Activated CD4-positive, alpha-beta memory T cell treated with anti-CD3 and anti-CD28 coated beads for 36 hours (primary cell): ENCODE measurements at regions not wholly inside any gene's neighbourhood (a gene's known extent, or its start where the extent isn't known, plus 50 kb on each side); places are given as distances from the start of the nearest gene placed in this dataset.
A peak's percentile ranks its signal among the peaks of the same experiment; 100 is the strongest.

Source experiments
- CTCF ChIA-PET: fragments of 350-600 bp; sonication (Branson Sonifier 250); formaldehyde crosslinking; loops from one replicate; lab custom pipeline; 2021; ENCODE audit warnings: antibody characterized with exemption, inconsistent platforms; lab: Charles Lee
- POLR2A ChIA-PET: fragments of 350-600 bp; sonication (Branson Sonifier 250); formaldehyde crosslinking; loops from one replicate; lab custom pipeline; 2021; ENCODE audit warnings: antibody characterized with exemption; lab: Charles Lee
- DNase-seq: peaks from one replicate; pipeline ENCODE4 v3.0.0-alpha.2; 2020
- H3K27ac Mint-ChIP-seq: one replicate; pipeline ENCODE4 v1.8.0; 2021; ENCODE audit warnings: mixed read lengths
- H3K27me3 Mint-ChIP-seq: one replicate; pipeline ENCODE4 v1.8.0; 2021; ENCODE audit warnings: mixed read lengths
- H3K36me3 Mint-ChIP-seq: one replicate; pipeline ENCODE4 v1.8.0; 2021; ENCODE audit warnings: mixed read lengths
- H3K4me1 Mint-ChIP-seq: one replicate; pipeline ENCODE4 v1.8.0; 2021; ENCODE audit warnings: low read depth, mixed read lengths
- H3K4me3 Mint-ChIP-seq: one replicate; pipeline ENCODE4 v1.8.0; 2021; ENCODE audit warnings: mild to moderate bottlenecking, mixed read lengths
- H3K9me3 Mint-ChIP-seq: one replicate; pipeline ENCODE4 v1.8.0; 2021; ENCODE audit warnings: mixed read lengths
- intact Hi-C: fragments of 100-400 bp; cut with micrococcal nuclease; formaldehyde crosslinking; loops from one replicate; pipeline ENCODE4 v1.15.1; 2023

DNA sequence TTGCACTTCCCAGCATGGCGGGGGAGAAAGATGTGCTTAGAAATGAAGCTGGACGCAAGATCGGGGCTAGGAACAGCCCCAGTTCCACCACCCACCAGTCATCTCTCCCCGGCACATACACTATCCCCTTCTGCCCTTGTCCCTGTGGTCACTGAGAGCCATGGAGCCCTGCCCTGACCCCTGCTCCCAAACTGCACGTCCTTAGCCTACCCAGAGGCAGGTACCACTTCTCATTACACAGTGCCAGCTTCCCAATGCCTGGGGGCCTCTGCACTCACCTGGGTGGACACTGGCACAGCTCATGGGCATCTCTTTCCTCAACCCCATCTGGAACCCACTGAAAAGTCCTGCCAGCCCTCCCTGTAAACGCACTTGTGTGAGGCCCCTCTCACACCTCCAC is 139.3 kb upstream of the PRR20G start:
- Mint-ChIP-seq H3K4me1 (no peaks in the 10 kb centered on the region), H3K27me3 (peaks cover 31% of the 10 kb centered on the region), H3K27ac (no peak overlapping the region), H3K36me3 (no peaks in the 10 kb centered on the region), H3K4me3 (no peak overlapping the region), H3K9me3 (no peaks in the 10 kb centered on the region)
- intact Hi-C loops, result no loop called here
- ChIA-PET POLR2A (no interaction called here), CTCF (no interaction called here)
- DNase-seq, result peak; percentile 3

DNA sequence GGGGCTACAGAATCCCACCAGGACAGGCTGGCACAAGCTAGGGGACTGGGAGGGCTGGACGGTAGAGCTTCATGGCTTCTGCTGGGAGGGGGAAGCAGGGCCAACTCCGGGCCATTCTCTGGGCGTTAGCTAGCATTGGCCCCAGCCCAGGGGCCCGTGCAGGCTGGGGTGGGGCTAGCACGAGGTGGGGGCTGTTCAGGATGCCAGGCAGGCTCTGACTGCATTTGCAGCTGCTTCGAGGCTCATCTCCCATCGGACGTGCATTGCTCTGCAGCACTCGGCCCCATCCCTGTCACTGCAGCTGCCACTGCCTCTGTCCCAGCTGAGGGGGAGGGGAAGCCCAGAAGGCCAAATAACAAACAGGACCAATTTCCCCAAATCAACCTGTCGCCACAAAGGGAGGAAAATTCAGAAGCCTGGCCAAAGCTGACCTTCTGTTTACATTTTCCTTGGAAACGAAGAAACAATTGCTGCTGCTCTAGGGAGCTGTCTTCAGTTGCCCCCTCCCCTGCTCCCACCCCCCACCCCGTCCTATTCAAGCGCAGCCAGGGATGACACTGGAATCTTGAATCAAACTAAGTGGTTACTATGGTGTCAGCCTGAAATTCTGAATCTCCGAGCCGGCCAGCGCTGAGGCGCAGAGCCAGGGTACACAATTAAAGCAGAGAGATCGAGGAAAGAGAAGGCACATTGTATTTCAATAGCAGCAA is 138.8 kb upstream of the PRR20G start:
- H3K27ac Mint-ChIP-seq, result no peak overlapping the region
- CTCF ChIA-PET, result no interaction called here
- H3K36me3 Mint-ChIP-seq, result no peaks in the 10 kb centered on the region
- peak; percentile 3 for DNase-seq
- H3K4me3 Mint-ChIP-seq, result no peak overlapping the region
- peaks cover 31% of the 10 kb centered on the region for H3K27me3 Mint-ChIP-seq
- intact Hi-C loops, result no loop called here
- POLR2A ChIA-PET, result no interaction called here
- no peaks in the 10 kb centered on the region for H3K4me1 Mint-ChIP-seq
- no peaks in the 10 kb centered on the region for H3K9me3 Mint-ChIP-seq

- ChIA-PET POLR2A (no interaction called here), CTCF (no interaction called here)
- peaks cover 27% of the 10 kb centered on the region for H3K27me3 Mint-ChIP-seq
- H3K36me3 Mint-ChIP-seq, result no peaks in the 10 kb centered on the region
- no peak overlapping the region for H3K27ac Mint-ChIP-seq
- intact Hi-C loops, result no loop called here
- peak; percentile 6 for DNase-seq
- H3K4me1 Mint-ChIP-seq, result no peaks in the 10 kb centered on the region
- no peaks in the 10 kb centered on the region for H3K9me3 Mint-ChIP-seq
- no peak overlapping the region for H3K4me3 Mint-ChIP-seq
These were observed 137.9 kb upstream of the PRR20G start for GRCh38 chr3:127425505-127426443.

DNA sequence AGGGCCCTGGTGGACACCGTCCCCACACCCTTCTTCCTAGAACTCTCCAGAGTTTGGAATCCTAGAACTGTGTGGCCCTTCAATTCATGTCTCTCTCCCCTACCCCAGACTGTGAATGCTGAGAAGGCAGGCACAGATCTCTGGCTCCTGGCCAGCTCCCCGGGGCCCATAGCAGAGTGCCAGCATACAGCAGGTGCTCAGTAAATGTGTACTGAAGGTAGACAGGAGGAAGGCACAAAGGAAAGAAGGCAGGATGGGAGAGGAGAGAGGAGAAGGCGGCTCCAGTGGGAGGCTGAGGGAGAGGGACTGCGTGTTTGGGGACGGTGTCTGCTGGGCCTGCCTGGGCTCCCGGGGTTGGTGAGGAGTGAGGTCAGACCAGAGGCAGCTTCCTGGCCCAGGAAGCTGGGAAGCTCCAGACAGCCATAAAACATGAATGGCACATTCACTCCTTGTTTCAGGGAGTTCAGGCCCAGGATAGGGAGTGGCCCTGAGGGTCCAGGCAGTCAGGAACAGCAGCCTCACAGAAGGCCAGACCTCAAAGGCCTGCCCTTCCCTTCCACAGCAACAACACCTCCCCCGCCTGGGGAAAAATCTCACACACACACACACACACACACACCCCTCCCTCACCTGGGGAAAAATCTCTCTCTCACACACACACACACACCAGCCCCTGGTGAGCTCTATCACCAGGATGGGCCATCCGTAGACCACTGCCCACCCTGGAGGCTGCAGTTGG is 137.1 kb upstream of the PRR20G start:
- Mint-ChIP-seq H3K27ac (no peak overlapping the region), H3K4me3 (no peak overlapping the region), H3K27me3 (peaks cover 25% of the 10 kb centered on the region), H3K9me3 (no peaks in the 10 kb centered on the region), H3K36me3 (no peaks in the 10 kb centered on the region), H3K4me1 (no peaks in the 10 kb centered on the region)
- POLR2A ChIA-PET, result no interaction called here
- DNase-seq, result no peak
- CTCF ChIA-PET, result no interaction called here
- intact Hi-C loops, result no loop called here

DNA sequence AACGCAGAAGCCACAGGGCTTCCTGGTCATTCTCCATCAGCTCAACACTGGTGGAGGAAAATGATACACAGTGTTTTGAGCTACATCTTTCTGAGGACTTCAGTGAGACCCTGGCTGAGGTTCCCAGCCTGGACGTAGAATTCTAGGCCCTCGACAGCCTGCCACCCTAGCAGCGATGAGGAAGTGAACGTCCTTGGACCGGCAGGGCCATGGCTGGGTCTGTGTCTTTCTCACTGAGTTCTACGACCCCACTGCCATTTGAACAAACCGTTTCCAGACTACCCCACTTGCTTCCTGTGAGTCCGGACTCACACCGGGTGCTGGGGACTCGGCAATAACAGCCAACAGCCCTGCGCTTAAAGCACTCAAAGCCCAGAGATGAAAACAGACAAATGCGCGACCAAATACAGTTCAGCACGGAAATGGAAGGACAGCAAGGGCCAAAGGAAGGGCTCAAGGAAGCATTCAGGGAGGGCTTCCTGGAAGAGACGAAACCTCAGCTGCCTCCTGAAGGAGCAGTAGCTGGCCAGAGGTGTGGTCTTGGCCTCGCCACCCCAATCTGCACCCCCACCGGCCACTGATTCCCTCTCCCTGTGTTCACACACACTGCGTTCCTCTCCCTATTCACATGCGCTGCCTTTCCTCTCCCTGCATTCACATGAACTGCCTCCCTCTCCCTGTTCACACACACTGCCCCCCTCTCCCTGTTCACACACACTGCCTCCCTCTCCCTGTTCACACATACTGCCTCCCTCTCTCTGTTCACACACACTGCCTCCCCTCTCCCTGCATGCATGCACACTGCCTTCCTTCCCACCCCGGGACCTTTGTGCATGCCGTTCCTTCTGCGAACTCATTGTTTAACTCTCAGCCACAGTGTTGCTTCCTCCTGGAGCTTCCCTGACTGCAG is 136.3 kb upstream of the PRR20G start:
- ChIA-PET CTCF (no interaction called here), POLR2A (no interaction called here)
- intact Hi-C loops, result no loop called here
- Mint-ChIP-seq H3K4me3 (no peak overlapping the region), H3K4me1 (no peaks in the 10 kb centered on the region), H3K36me3 (no peaks in the 10 kb centered on the region), H3K27ac (no peak overlapping the region), H3K9me3 (no peaks in the 10 kb centered on the region), H3K27me3 (peaks cover 29% of the 10 kb centered on the region)
- peak; percentile 4 for DNase-seq

GRCh38 chr3:127422663-127423375 is 135.0 kb upstream of the PRR20G start:
- intact Hi-C loops, result no loop called here
- Mint-ChIP-seq H3K36me3 (no peaks in the 10 kb centered on the region), H3K4me3 (no peak overlapping the region), H3K27ac (no peak overlapping the region), H3K27me3 (peaks cover 23% of the 10 kb centered on the region), H3K4me1 (no peaks in the 10 kb centered on the region), H3K9me3 (no peaks in the 10 kb centered on the region)
- CTCF ChIA-PET, result no interaction called here
- POLR2A ChIA-PET, result no interaction called here
- peak; percentile 5 for DNase-seq

GRCh38 chr3:127421943-127422662 is 134.3 kb upstream of the PRR20G start:
- Mint-ChIP-seq H3K27ac (no peak overlapping the region), H3K36me3 (no peaks in the 10 kb centered on the region), H3K4me3 (no peak overlapping the region), H3K27me3 (peaks cover 20% of the 10 kb centered on the region), H3K9me3 (no peaks in the 10 kb centered on the region), H3K4me1 (no peaks in the 10 kb centered on the region)
- ChIA-PET POLR2A (no interaction called here), CTCF (no interaction called here)
- no peak for DNase-seq
- intact Hi-C loops, result no loop called here

GRCh38 chr3:127420829-127421228 is 133.0 kb upstream of the PRR20G start:
- H3K27me3 Mint-ChIP-seq, result peaks cover 24% of the 10 kb centered on the region
- no peak for DNase-seq
- no peaks in the 10 kb centered on the region for H3K36me3 Mint-ChIP-seq
- CTCF ChIA-PET, result interaction anchor here (0.7 kb wide), 1 partner anchor 11 kb away, joined by 3 read pairs; no protein-coding TSS in a partner anchor
- no peaks in the 10 kb centered on the region for H3K4me1 Mint-ChIP-seq
- intact Hi-C loops, result no loop called here
- no peaks in the 10 kb centered on the region for H3K9me3 Mint-ChIP-seq
- POLR2A ChIA-PET, result no interaction called here
- H3K4me3 Mint-ChIP-seq, result no peak overlapping the region
- H3K27ac Mint-ChIP-seq, result no peak overlapping the region

DNA sequence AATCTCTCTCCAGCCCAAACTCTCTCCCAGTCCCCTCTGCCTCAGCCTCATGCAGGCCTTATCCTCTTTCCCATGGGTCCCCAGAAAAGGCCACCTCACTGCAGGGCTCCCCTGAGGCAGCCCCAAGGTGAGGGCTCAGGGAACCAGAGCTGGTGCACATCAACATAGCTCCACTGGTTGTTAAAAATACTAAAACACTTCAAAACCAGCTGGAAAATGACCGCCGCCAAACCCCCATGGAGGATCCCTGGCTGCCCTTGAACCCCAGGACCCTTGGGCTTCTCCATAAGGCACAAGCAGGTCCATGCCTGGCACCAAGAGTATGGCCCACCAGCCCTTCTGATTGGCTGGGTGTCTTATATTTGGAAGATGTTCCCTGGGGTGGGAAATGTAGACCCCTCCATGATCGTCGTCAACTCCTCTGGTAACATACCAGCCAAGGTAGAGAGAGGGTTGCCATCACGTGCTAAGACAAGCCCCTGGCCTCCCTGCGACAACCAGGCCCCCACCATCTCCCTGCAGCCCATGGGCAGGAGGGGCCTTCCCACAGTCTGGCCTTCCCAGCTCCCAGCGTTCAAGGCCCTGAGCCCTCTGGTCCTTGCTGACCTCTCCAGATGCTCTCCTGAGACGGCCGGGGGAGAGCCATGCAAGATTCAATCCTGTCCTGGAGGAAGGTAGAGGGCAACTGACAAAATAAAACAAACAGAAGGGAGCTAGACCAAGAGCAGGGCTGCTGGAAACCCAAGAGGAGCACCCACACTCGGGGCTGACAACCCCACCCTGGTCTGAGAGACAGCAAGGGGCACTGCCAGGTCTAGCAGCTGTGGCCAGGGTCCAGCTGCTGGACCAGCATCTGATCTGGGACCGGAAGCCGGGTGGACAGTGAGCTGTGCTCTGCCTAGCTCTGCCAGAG is 132.1 kb upstream of the PRR20G start:
- DNase-seq, result no peak
- no peaks in the 10 kb centered on the region for H3K36me3 Mint-ChIP-seq
- intact Hi-C loops, result no loop called here
- no peak overlapping the region for H3K4me3 Mint-ChIP-seq
- POLR2A ChIA-PET, result no interaction called here
- CTCF ChIA-PET, result no interaction called here
- peaks cover 30% of the 10 kb centered on the region for H3K27me3 Mint-ChIP-seq
- no peak overlapping the region for H3K27ac Mint-ChIP-seq
- no peaks in the 10 kb centered on the region for H3K4me1 Mint-ChIP-seq
- H3K9me3 Mint-ChIP-seq, result no peaks in the 10 kb centered on the region

- H3K36me3 Mint-ChIP-seq, result no peaks in the 10 kb centered on the region
- H3K9me3 Mint-ChIP-seq, result no peaks in the 10 kb centered on the region
- no peak for DNase-seq
- no peak overlapping the region for H3K4me3 Mint-ChIP-seq
- H3K4me1 Mint-ChIP-seq, result no peaks in the 10 kb centered on the region
- POLR2A ChIA-PET, result no interaction called here
- no peak overlapping the region for H3K27ac Mint-ChIP-seq
- peaks cover 30% of the 10 kb centered on the region for H3K27me3 Mint-ChIP-seq
- CTCF ChIA-PET, result no interaction called here
- intact Hi-C loops, result no loop called here
These were observed 131.3 kb upstream of the PRR20G start for GRCh38 chr3:127419182-127419581.
